Activated CD4-positive, alpha-beta memory T cell treated with anti-CD3 and anti-CD28 coated beads, Interleukin-2, amount 10 ng/mL, durations not matched to agents 7 days and 5 days (primary cell): ENCODE measurements at regions not wholly inside any gene's neighbourhood (a gene's known extent, or its start where the extent isn't known, plus 50 kb on each side); places are given as distances from the start of the nearest gene placed in this dataset.

Experiments used
- CTCF ChIA-PET: fragments of 350-600 bp; sonication (Branson Sonifier 250); formaldehyde crosslinking; loops from one replicate; lab custom pipeline; 2021; ENCODE audit warnings: antibody characterized with exemption, inconsistent platforms; lab: Charles Lee
- POLR2A ChIA-PET: fragments of 350-600 bp; sonication (Branson Sonifier 250); formaldehyde crosslinking; loops from one replicate; lab custom pipeline; 2021; ENCODE audit warnings: antibody characterized with exemption; lab: Charles Lee
- DNase-seq: peaks from one replicate; pipeline ENCODE4 v3.0.0-alpha.2; 2020
- H3K27ac Mint-ChIP-seq: one replicate; pipeline ENCODE4 v1.8.0; 2021; ENCODE audit warnings: mild to moderate bottlenecking, mixed read lengths
- H3K27me3 Mint-ChIP-seq: one replicate; pipeline ENCODE4 v1.8.0; 2021; ENCODE audit warnings: mixed read lengths
- H3K36me3 Mint-ChIP-seq: one replicate; pipeline ENCODE4 v1.8.0; 2021; ENCODE audit warnings: low read depth, mixed read lengths
- H3K4me1 Mint-ChIP-seq: one replicate; pipeline ENCODE4 v1.8.0; 2021; ENCODE audit warnings: mixed read lengths
- H3K4me3 Mint-ChIP-seq: one replicate; pipeline ENCODE4 v1.8.0; 2021; ENCODE audit warnings: mild to moderate bottlenecking, mixed read lengths
- H3K9me3 Mint-ChIP-seq: one replicate; pipeline ENCODE4 v1.8.0; 2021; ENCODE audit warnings: mixed read lengths

DNA sequence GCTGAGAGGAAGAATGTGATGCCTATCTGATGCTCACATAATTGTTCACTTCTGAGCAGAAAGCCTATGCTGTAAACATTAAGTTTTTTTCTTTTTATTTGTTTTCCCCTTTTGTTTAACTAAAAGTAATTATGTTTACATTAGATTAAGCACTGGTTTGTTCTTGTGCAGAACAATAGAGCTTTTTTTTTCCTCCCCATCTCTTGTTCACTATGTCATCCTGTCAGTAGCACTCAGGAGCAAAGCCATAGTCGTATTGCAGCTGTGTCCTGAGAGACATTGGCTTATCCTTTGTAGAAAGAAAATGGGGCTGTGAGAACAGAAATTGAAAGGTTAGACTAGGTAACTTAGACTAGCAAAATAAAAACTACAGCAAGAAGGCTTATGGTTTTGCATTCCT is 301.8 kb upstream of the RAG2 start:
- H3K36me3 Mint-ChIP-seq: no peaks in the 10 kb centered on the region
- H3K9me3 Mint-ChIP-seq: no peaks in the 10 kb centered on the region
- POLR2A ChIA-PET: no interaction called here
- CTCF ChIA-PET: no interaction called here
- DNase-seq: no peak
- no peak overlapping the region for H3K27ac Mint-ChIP-seq
- H3K27me3 Mint-ChIP-seq: no peaks in the 10 kb centered on the region
- H3K4me3 Mint-ChIP-seq: no peak overlapping the region
- no peaks in the 10 kb centered on the region for H3K4me1 Mint-ChIP-seq

DNA sequence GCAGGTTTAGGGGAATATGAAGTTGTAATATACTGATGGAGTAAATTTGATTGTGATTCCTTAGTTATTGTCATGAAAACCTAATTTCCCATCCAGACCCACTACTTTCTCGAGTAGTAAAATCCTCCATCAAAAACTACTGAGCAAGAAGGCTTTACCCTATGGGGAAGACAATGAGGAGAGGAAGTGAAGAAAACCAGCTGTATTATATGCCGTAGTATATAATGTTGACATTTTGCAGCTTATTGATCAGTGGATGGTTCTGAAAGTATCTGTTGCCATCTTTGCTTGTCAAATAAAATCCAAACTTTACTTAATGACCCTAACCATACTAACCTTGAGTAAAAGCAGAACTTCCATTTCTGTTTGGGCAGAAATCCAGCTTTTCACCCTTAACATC is 292.8 kb upstream of the RAG2 start:
- no peaks in the 10 kb centered on the region for H3K36me3 Mint-ChIP-seq
- H3K27ac Mint-ChIP-seq: no peak overlapping the region

DNA sequence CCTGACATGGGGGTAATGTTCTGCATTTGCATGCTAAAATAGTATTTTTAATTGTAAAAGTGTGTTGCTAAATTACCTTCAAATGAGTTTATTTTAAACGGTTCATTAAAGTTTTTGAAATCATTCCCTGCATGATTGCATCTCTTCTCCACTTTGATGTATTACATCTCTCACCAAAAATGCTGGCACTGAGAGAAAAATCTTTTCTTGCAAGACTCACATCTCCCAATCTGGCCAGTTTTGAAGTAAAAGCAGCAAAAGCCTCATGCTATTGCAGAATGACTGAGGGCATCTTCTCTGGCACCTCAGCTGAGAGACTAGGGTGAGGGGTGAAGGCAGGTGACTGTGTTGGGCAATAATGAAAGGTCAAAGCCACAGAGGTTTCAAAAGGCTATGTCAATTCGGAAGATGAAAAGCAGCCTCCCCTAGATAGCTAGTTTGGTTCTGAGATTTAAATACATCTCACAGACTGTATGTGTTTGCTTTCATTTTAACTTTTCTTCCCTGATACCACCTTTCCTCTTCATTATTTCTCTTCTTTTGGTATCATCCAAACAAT is 292.2 kb upstream of the RAG2 start:
- Mint-ChIP-seq H3K36me3 (no peaks in the 10 kb centered on the region), H3K9me3 (no peaks in the 10 kb centered on the region), H3K27me3 (no peaks in the 10 kb centered on the region), H3K4me3 (no peak overlapping the region), H3K27ac (no peak overlapping the region), H3K4me1 (no peaks in the 10 kb centered on the region)
- ChIA-PET POLR2A (no interaction called here), CTCF (no interaction called here)
- no peak for DNase-seq

More for the DNA sequence above, 292.8 kb upstream of the RAG2 start:
- no peak overlapping the region for H3K4me3 Mint-ChIP-seq
- ChIA-PET POLR2A (no interaction called here), CTCF (no interaction called here)
- H3K27me3 Mint-ChIP-seq: no peaks in the 10 kb centered on the region
- H3K9me3 Mint-ChIP-seq: no peaks in the 10 kb centered on the region
- no peak for DNase-seq
- no peaks in the 10 kb centered on the region for H3K4me1 Mint-ChIP-seq

GRCh38 chr11:36885154-36885553 is 287.1 kb upstream of the RAG2 start:
- ChIA-PET POLR2A (no interaction called here), CTCF (no interaction called here)
- Mint-ChIP-seq H3K4me1 (no peaks in the 10 kb centered on the region), H3K27ac (no peak overlapping the region), H3K4me3 (no peak overlapping the region), H3K27me3 (no peaks in the 10 kb centered on the region), H3K9me3 (peaks cover 4% of the 10 kb centered on the region), H3K36me3 (no peaks in the 10 kb centered on the region)
- no peak for DNase-seq

- H3K4me3 Mint-ChIP-seq: no peak overlapping the region
- CTCF ChIA-PET: no interaction called here
Observed at GRCh38 chr11:36878737-36879136, 280.7 kb upstream of the RAG2 start.

DNA sequence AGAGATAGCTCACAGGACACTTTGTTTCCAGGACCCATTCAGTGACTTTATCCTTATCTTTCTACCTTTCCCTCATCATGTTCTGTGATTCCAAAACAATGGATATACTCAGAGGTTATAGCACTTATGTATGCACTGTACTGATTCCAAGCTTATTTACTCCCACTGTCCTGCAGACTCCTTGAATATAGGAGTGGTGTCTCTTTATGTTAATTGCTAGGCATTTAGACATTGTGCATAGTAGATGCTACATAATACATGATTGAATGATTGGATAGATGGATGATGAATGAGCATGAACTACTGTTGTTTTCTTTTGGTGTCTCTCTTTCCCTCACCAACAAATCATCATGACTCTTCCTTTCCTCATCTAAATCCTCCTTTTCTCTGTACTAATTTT is 279.1 kb upstream of the RAG2 start:
- Mint-ChIP-seq H3K36me3 (no peaks in the 10 kb centered on the region), H3K27ac (no peak overlapping the region), H3K4me3 (no peak overlapping the region), H3K9me3 (peaks cover 4% of the 10 kb centered on the region), H3K4me1 (no peaks in the 10 kb centered on the region), H3K27me3 (no peaks in the 10 kb centered on the region)
- CTCF ChIA-PET: no interaction called here
- POLR2A ChIA-PET: no interaction called here
- no peak for DNase-seq

More at GRCh38 chr11:36878737-36879136, 280.7 kb upstream of the RAG2 start:
- H3K9me3 Mint-ChIP-seq: peaks cover 4% of the 10 kb centered on the region
- no peaks in the 10 kb centered on the region for H3K4me1 Mint-ChIP-seq
- POLR2A ChIA-PET: no interaction called here
- no peak overlapping the region for H3K27ac Mint-ChIP-seq
- DNase-seq: no peak
- no peaks in the 10 kb centered on the region for H3K36me3 Mint-ChIP-seq
- H3K27me3 Mint-ChIP-seq: no peaks in the 10 kb centered on the region

DNA sequence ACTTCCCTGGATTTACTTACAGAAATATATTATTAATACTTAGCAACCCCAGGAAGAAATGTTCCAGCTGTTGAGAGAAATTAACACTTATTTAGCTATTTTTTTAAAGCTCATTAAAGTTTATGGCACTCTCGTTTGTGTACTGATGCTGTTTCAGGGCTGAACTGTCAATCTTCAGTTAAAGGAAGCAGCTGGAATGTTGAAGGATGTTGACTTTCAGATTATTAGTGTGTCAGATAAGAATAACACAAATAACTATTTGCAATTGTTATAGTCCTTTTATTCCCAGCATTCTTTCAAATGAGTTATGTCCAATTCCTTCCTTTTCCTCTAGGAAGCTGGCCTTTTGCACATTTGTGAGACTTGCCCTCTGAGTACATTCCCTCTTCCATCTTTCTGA is 278.2 kb upstream of the RAG2 start:
- peaks cover 4% of the 10 kb centered on the region for H3K9me3 Mint-ChIP-seq
- no peak overlapping the region for H3K4me3 Mint-ChIP-seq
- H3K36me3 Mint-ChIP-seq: no peaks in the 10 kb centered on the region
- no peaks in the 10 kb centered on the region for H3K4me1 Mint-ChIP-seq
- ChIA-PET POLR2A (no interaction called here), CTCF (no interaction called here)
- H3K27me3 Mint-ChIP-seq: no peaks in the 10 kb centered on the region
- H3K27ac Mint-ChIP-seq: no peak overlapping the region
- no peak for DNase-seq

DNA sequence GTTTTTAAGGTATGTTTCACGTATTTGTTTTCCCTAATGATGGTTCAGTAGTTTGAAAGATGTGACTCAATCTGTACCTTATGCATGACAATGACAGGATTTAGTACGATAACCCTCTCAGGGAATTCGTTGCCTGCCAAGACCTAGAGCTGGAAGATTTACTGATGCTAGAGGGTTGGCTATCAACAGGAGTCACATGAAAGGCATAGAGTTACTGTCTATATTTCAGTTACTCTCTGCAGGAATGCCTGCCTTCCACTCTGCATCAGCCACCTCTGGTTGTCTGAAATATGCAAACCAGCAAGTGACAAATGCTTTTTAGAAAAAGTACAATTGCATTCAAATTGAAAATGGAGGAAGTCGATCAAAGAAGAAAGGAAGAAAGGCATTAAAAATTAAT is 276.3 kb upstream of the RAG2 start:
- ChIA-PET POLR2A (no interaction called here), CTCF (no interaction called here)
- DNase-seq: no peak
- Mint-ChIP-seq H3K27me3 (no peaks in the 10 kb centered on the region), H3K4me1 (no peaks in the 10 kb centered on the region), H3K27ac (no peak overlapping the region), H3K4me3 (no peak overlapping the region), H3K9me3 (no peaks in the 10 kb centered on the region), H3K36me3 (no peaks in the 10 kb centered on the region)

DNA sequence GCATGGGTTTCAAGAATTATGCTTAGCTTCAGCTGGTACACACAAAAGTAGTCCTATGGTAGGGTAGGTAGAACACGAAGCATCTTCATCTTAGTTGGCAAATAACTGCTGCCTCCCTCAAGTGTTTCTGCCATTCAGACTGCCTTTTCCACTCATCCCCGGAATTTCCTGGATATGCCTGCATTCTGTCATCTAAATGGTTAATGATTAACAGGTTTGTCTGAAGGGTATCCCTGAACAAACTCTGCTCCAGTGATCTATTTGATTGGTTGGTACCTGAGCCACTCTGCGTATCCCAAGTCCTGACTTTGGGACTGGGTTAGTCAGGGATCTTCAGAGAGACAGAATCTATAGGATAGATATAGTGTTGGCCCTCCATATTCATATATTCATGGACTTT is 272.3 kb upstream of the RAG2 start:
- Mint-ChIP-seq H3K27me3 (no peaks in the 10 kb centered on the region), H3K27ac (no peak overlapping the region), H3K9me3 (no peaks in the 10 kb centered on the region), H3K4me1 (no peaks in the 10 kb centered on the region), H3K4me3 (no peak overlapping the region), H3K36me3 (no peaks in the 10 kb centered on the region)
- ChIA-PET CTCF (no interaction called here), POLR2A (no interaction called here)
- no peak for DNase-seq

DNA sequence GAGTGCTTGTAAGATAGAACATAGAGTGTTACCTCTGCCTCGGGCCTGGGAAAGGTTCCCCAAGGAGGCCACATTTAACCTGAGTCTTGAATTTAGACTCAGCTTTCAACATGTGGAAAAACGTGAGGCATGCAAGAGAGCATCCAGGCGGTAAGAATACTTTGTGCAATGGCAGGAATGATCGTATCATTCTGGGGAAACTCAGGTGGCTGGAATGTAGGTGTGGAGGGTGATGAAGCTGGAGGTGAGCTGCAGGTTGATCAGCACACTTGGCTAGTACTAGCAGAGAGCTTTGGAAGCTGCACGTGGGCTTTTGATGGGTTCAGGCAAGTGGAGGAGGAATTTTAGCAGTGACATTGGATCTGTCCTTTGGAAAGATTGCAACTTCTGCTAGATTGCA is 270.3 kb upstream of the RAG2 start:
- no peak overlapping the region for H3K27ac Mint-ChIP-seq
- no peak for DNase-seq
- H3K27me3 Mint-ChIP-seq: no peaks in the 10 kb centered on the region
- no peaks in the 10 kb centered on the region for H3K9me3 Mint-ChIP-seq
- no peaks in the 10 kb centered on the region for H3K36me3 Mint-ChIP-seq
- H3K4me1 Mint-ChIP-seq: no peaks in the 10 kb centered on the region
- ChIA-PET CTCF (no interaction called here), POLR2A (no interaction called here)
- H3K4me3 Mint-ChIP-seq: no peak overlapping the region

GRCh38 chr11:36865846-36866245 is 267.8 kb upstream of the RAG2 start:
- Mint-ChIP-seq H3K27me3 (no peaks in the 10 kb centered on the region), H3K9me3 (no peaks in the 10 kb centered on the region), H3K4me3 (no peak overlapping the region), H3K4me1 (no peaks in the 10 kb centered on the region), H3K36me3 (no peaks in the 10 kb centered on the region), H3K27ac (no peak overlapping the region)
- ChIA-PET POLR2A (no interaction called here), CTCF (no interaction called here)
- DNase-seq: no peak

- CTCF ChIA-PET: no interaction called here
- Mint-ChIP-seq H3K27me3 (no peaks in the 10 kb centered on the region), H3K27ac (no peak overlapping the region), H3K9me3 (no peaks in the 10 kb centered on the region), H3K4me1 (no peaks in the 10 kb centered on the region), H3K36me3 (no peaks in the 10 kb centered on the region), H3K4me3 (no peak overlapping the region)
- POLR2A ChIA-PET: no interaction called here
- DNase-seq: no peak
Observed at GRCh38 chr11:36854875-36855274, 256.8 kb upstream of the RAG2 start.

- CTCF ChIA-PET: no interaction called here
- Mint-ChIP-seq H3K27me3 (no peaks in the 10 kb centered on the region), H3K36me3 (no peaks in the 10 kb centered on the region), H3K4me1 (no peaks in the 10 kb centered on the region), H3K27ac (no peak overlapping the region), H3K9me3 (no peaks in the 10 kb centered on the region), H3K4me3 (no peak overlapping the region)
- DNase-seq: no peak
- POLR2A ChIA-PET: no interaction called here
Observed at GRCh38 chr11:36848660-36849059, 250.6 kb upstream of the RAG2 start.

- Mint-ChIP-seq H3K4me1 (no peaks in the 10 kb centered on the region), H3K27ac (no peak overlapping the region), H3K27me3 (no peaks in the 10 kb centered on the region), H3K36me3 (no peaks in the 10 kb centered on the region), H3K4me3 (no peak overlapping the region), H3K9me3 (no peaks in the 10 kb centered on the region)
- CTCF ChIA-PET: no interaction called here
- POLR2A ChIA-PET: no interaction called here
- no peak for DNase-seq
Observed at GRCh38 chr11:36840378-36840777, 242.3 kb upstream of the RAG2 start.
